OCI-LY1 (cell line): ENCODE measurements at regions not wholly inside any gene's neighbourhood (a gene's known extent, or its start where the extent isn't known, plus 50 kb on each side); places are given as distances from the start of the nearest gene placed in this dataset.

Experiments used
- H2AFZ ChIP-seq: fragments of 200-600 bp; sonication (generic), shearing (Covaris generic); 2 replicates; pipeline ENCODE4 v1.6.0; 2014; ENCODE audit warnings: antibody characterized with exemption, mild to moderate bottlenecking, low read length
- H3F3A ChIP-seq: fragments of 200-600 bp; sonication (generic), shearing (Covaris generic); 2 replicates; pipeline ENCODE4 v1.6.0; 2014; ENCODE audit warnings: mild to moderate bottlenecking, antibody characterized with exemption, low read length, moderate library complexity; ENCODE audit not compliant: insufficient read depth
- H3K27ac ChIP-seq: fragments of 200-600 bp; sonication (generic); 2 replicates; pipeline ENCODE4 v1.5.1; 2014; ENCODE audit warnings: low read length, mixed run types, mild to moderate bottlenecking, low read depth; ENCODE audit not compliant: poor library complexity, severe bottlenecking
- H3K27me3 ChIP-seq: fragments of 200-600 bp; sonication (generic); 2 replicates; pipeline ENCODE4 v1.6.0; 2014; ENCODE audit warnings: antibody characterized with exemption, mild to moderate bottlenecking, low read length, moderate library complexity; ENCODE audit not compliant: insufficient read depth
- H3K36me3 ChIP-seq: fragments of 200-600 bp; sonication (generic); 2 replicates; pipeline ENCODE4 v1.6.1; 2014; ENCODE audit warnings: mild to moderate bottlenecking, antibody characterized with exemption, low read length, moderate library complexity, mixed read lengths; ENCODE audit not compliant: insufficient read depth
- H3K4me1 ChIP-seq: fragments of 200-600 bp; sonication (generic); 2 replicates; pipeline ENCODE4 v1.5.1; 2014; ENCODE audit warnings: mild to moderate bottlenecking, low read length, moderate library complexity; ENCODE audit not compliant: insufficient read depth, severe bottlenecking
- H3K4me2 ChIP-seq: fragments of 200-600 bp; sonication (generic), shearing (Covaris generic); 2 replicates; pipeline ENCODE4 v1.6.1; 2014; ENCODE audit warnings: low read length
- H3K4me3 ChIP-seq: fragments of 200-600 bp; sonication (generic); 2 replicates; pipeline ENCODE4 v1.5.1; 2014; ENCODE audit warnings: low read length, low read depth, mild to moderate bottlenecking, mixed read lengths; ENCODE audit not compliant: poor library complexity, severe bottlenecking
- H3K79me2 ChIP-seq: fragments of 200-600 bp; shearing (Covaris generic); 2 replicates; pipeline ENCODE4 v1.6.1; 2016; ENCODE audit warnings: mixed run types, low read length, mixed read lengths; ENCODE audit not compliant: insufficient read depth
- H3K9ac ChIP-seq: fragments of 200-600 bp; sonication (generic), shearing (Covaris generic); 2 replicates; pipeline ENCODE4 v1.6.1; 2014; ENCODE audit warnings: mild to moderate bottlenecking, low read length, mixed read lengths
- H3K9me2 ChIP-seq: fragments of 200-600 bp; sonication (generic), shearing (Covaris generic); 2 replicates; pipeline ENCODE4 v1.6.1; 2014; ENCODE audit warnings: low read depth, mild to moderate bottlenecking, low read length, mixed read lengths
- H3K9me3 ChIP-seq: fragments of 200-600 bp; shearing (Covaris generic); 2 replicates; pipeline ENCODE4 v1.6.1; 2014; ENCODE audit warnings: low read length, mixed read lengths
- H4K20me1 ChIP-seq: fragments of 200-600 bp; sonication (generic), shearing (Covaris generic); 2 replicates; pipeline ENCODE4 v1.6.0; 2016; ENCODE audit warnings: mild to moderate bottlenecking, low read length; ENCODE audit not compliant: insufficient read depth
- EZH2 ChIP-seq: fragments of 200-600 bp; sonication (generic), shearing (Covaris generic); IDR thresholded peaks from 2 replicates; pipeline ENCODE4 v1.8.0; 2017; ENCODE audit warnings: borderline replicate concordance, mixed run types, mild to moderate bottlenecking, antibody characterized with exemption, low read length, moderate library complexity, mixed read lengths
- TF ChIP-seq, protein P1 (sequence below): fragments of 200-600 bp; sonication (generic), shearing (Covaris generic); IDR thresholded peaks from 2 replicates; pipeline ENCODE4 v1.5.1; 2017; ENCODE audit warnings: mild to moderate bottlenecking, antibody characterized with exemption, low read length, moderate library complexity, mixed read lengths

- Histone ChIP-seq H3K79me2 (peaks cover 6% of the 10 kb centered on the region), H2AFZ (no peak overlapping the region), H3K4me2 (no peak overlapping the region), H3K9ac (no peak overlapping the region), H3K27me3 (no peaks in the 10 kb centered on the region), H3K9me2 (no peaks in the 10 kb centered on the region), H3K36me3 (peaks cover 51% of the 10 kb centered on the region), H3K4me1 (peaks cover 40% of the 10 kb centered on the region), H3K27ac (no peak overlapping the region), H3F3A (peaks cover 13% of the 10 kb centered on the region), H3K9me3 (no peaks in the 10 kb centered on the region), H3K4me3 (no peak overlapping the region), H4K20me1 (no peaks in the 10 kb centered on the region)
- TF ChIP-seq, protein P1, sequence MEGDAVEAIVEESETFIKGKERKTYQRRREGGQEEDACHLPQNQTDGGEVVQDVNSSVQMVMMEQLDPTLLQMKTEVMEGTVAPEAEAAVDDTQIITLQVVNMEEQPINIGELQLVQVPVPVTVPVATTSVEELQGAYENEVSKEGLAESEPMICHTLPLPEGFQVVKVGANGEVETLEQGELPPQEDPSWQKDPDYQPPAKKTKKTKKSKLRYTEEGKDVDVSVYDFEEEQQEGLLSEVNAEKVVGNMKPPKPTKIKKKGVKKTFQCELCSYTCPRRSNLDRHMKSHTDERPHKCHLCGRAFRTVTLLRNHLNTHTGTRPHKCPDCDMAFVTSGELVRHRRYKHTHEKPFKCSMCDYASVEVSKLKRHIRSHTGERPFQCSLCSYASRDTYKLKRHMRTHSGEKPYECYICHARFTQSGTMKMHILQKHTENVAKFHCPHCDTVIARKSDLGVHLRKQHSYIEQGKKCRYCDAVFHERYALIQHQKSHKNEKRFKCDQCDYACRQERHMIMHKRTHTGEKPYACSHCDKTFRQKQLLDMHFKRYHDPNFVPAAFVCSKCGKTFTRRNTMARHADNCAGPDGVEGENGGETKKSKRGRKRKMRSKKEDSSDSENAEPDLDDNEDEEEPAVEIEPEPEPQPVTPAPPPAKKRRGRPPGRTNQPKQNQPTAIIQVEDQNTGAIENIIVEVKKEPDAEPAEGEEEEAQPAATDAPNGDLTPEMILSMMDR, result no peak
- no peak for TF ChIP-seq EZH2
Measured at GRCh38 chr14:105859717-105860614, 333.6 kb downstream of the TMEM121 start.

DNA sequence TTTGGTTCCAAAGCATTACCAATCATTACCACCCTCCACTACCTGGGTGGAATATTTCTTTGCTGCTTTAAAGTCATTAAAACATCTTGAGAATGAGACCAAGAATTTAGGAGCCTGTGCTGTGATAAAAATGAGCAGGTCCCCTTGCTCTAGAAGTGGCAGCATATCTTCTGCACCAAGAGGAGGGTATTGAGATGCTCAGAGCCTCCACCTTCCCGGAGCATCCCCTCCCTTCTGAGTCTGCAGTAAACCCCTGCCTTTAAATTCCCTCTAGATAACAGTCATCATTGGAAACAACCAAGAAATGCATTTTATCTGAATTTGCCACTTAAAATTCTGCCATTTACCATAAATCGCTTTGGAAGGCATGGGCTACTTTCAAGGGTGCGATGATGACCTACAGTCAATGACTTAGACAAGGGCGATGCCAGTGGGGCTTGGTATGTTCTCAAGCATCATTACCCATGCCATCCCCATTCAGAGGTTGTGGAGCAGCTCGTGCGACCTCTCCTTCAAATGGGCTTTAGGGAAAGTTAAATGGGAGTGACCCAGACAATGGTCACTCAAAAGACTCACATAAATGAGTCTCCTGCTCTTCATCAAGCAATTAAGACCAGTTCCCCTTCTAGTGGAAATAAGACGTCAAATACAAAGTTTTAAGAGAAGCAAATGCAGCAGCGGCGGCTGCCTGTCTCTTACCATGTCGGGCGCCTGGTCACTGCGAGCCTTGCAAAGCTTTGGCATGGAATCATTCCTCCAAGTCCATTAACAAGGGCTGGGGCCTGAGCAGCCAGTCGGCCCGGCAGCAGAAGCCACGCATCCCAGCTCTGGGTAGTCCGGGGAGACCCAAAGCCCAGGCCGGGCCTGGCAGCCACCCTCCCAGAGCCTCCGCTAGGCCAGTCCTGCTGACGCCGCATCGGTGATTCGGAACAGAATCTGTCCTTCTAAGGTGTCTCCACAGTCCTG is 334.5 kb downstream of the TMEM121 start:
- peak overlapping the region; percentile 99 for H3K9ac ChIP-seq
- no peaks in the 10 kb centered on the region for H3K9me2 ChIP-seq
- H4K20me1 ChIP-seq, result no peaks in the 10 kb centered on the region
- H3K27ac ChIP-seq, result peak overlapping the region; percentile 100
- peak overlapping the region; percentile 82 for H3K4me3 ChIP-seq
- peak overlapping the region; percentile 73 for H3K4me2 ChIP-seq
- TF ChIP-seq, protein P1, result no peak
- H3F3A ChIP-seq, result peaks cover 12% of the 10 kb centered on the region
- H3K9me3 ChIP-seq, result no peaks in the 10 kb centered on the region
- H3K36me3 ChIP-seq, result peaks cover 42% of the 10 kb centered on the region
- H3K79me2 ChIP-seq, result peaks cover 6% of the 10 kb centered on the region
- no peak overlapping the region for H2AFZ ChIP-seq
- H3K4me1 ChIP-seq, result peaks cover 31% of the 10 kb centered on the region
- no peaks in the 10 kb centered on the region for H3K27me3 ChIP-seq

GRCh38 chr14:105861985-105862465 is 335.6 kb downstream of the TMEM121 start:
- no peak for TF ChIP-seq EZH2
- TF ChIP-seq, protein P1, result no peak
- H3K4me3 ChIP-seq, result peak overlapping the region; percentile 82
- H3K9ac ChIP-seq, result peak overlapping the region; percentile 99
- no peaks in the 10 kb centered on the region for H3K9me3 ChIP-seq
- H3K79me2 ChIP-seq, result peaks cover 6% of the 10 kb centered on the region
- H3K27ac ChIP-seq, result peak overlapping the region; percentile 100
- no peaks in the 10 kb centered on the region for H3K9me2 ChIP-seq
- H3K4me2 ChIP-seq, result peak overlapping the region; percentile 85
- peaks cover 9% of the 10 kb centered on the region for H3F3A ChIP-seq
- peaks cover 22% of the 10 kb centered on the region for H3K4me1 ChIP-seq
- H4K20me1 ChIP-seq, result no peaks in the 10 kb centered on the region
- H2AFZ ChIP-seq, result no peak overlapping the region
- H3K27me3 ChIP-seq, result no peaks in the 10 kb centered on the region
- H3K36me3 ChIP-seq, result peaks cover 30% of the 10 kb centered on the region
